GM10266 (cell line): ENCODE measurements at regions not wholly inside any gene's neighbourhood (a gene's known extent, or its start where the extent isn't known, plus 50 kb on each side); places are given as distances from the start of the nearest gene placed in this dataset.

Experiments
- DNase-seq: peaks from one replicate; pipeline ENCODE4 v3.0.0; 2012; ENCODE audit errors: extremely low spot score
- TF ChIP-seq, protein P1 (sequence below): IDR thresholded peaks from 2 replicates; pipeline ENCODE4 v1.5.1; 2012; ENCODE audit warnings: mild to moderate bottlenecking, low read depth; ENCODE audit not compliant: control insufficient read depth, insufficient read depth; ENCODE audit errors: missing control alignments

DNA sequence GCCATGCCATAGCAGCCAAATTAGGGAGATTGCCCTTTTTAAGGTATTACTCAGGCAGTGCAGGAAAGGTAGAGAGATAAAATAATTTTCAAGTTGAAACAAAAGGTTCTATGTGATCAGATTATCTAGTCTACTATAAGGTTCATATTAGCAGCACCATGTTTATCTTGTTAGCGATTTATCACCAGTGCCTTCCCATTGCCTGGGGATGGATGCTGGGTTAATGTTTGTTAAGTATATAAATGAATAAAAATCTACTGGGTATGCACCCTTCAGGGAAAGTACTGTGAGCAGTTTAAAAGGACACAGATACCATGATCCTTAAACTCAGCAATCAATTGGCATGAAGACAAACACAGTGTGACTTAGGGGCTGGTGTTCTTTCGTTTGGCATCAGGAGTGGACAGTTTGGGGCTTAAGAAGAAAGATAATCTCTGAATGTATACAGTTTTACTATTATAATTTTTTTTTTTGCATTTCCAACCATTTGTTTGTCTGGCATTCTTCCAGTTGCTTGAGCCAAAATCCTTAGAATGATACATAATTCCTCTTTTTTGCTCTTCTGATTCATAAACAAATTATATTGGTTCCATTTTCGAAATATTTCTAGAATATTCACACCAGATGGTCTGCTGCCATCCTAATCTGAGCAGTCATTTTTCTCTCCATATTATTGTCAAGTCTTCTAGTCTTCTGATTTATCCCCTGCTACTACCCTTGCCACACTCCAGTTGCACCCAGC lies 512.8 kb upstream of the SLC8A1 start:
- TF ChIP-seq, protein P1, sequence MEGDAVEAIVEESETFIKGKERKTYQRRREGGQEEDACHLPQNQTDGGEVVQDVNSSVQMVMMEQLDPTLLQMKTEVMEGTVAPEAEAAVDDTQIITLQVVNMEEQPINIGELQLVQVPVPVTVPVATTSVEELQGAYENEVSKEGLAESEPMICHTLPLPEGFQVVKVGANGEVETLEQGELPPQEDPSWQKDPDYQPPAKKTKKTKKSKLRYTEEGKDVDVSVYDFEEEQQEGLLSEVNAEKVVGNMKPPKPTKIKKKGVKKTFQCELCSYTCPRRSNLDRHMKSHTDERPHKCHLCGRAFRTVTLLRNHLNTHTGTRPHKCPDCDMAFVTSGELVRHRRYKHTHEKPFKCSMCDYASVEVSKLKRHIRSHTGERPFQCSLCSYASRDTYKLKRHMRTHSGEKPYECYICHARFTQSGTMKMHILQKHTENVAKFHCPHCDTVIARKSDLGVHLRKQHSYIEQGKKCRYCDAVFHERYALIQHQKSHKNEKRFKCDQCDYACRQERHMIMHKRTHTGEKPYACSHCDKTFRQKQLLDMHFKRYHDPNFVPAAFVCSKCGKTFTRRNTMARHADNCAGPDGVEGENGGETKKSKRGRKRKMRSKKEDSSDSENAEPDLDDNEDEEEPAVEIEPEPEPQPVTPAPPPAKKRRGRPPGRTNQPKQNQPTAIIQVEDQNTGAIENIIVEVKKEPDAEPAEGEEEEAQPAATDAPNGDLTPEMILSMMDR: no peak
- DNase-seq: no peak

DNA sequence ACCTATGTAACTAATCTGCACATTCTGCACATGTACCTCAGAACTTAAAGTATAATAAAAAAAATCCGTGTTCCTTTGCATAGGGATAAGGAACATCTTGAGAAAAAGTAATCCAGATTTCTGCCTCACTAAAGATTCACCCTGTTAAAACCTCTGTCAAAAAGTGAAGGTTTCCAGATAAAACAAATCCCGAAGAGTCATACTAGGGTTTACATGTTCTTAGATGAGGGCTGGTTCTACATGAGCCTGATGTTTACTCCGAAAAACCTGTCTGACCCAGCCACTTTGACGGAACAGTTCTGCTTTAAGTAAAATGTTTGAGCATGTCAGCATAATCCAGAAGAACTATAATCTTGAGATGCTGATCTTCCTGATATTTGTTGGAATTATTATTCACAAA lies 515.6 kb upstream of the SLC8A1 start:
- TF ChIP-seq, protein P1: no peak
- DNase-seq: no peak

DNA sequence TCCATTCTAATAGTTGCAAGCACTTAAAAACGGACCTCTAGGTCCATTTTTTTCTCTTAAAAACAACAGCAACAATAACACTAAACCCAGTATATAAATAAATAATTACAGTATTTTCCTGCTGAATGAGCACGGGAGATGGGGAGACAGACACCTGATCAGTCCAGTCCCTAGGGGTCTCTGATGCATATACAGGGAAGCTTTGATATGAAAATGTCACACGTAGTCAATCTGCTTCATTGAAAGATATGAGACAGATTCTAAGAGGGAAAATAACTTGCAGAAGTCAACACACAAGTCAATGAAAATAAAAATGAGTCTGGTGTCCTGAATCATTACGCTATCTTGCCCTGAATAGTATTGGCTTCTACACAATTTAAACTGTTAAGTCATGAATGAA lies 523.3 kb upstream of the SLC8A1 start:
- TF ChIP-seq, protein P1: no peak
- no peak for DNase-seq

DNA sequence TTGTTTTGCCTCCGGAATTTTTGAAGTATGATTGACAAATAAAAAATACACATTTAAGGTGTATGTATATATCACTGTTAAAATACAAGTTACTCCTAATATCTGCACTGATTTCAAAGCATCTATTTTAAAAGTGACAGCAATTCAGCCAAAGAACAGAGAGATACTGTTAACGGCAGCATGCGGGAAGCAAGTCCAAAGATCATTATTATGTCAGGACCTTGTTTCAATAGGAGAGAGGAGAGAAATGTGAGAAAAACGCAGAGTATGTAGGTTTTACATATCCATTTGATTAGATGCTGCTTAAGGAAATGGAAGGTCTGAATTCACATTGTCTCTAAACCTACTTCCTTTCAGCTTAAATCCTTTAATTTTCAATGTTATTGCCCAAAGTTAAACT lies 545.5 kb upstream of the SLC8A1 start:
- TF ChIP-seq, protein P1: no peak

DNA sequence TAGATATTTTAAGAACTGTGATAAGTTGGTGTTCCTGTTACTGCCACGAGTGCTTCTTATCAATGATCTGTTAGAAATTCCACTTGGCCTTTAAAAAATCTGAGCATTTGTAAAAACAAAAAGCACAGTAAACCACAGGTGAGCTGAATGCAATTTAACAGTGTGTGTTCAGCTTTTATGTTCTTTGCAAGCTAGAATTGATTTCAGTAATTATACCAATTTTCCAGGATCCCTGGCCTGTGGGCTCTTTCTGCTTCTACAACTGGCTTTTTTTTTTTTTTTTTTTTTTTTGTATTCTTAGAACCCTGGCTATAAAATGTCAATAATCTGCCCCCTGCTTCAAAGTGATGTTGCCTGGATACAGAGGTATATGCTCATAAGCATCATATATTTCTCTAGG lies 548.5 kb upstream of the SLC8A1 start:
- TF ChIP-seq, protein P1: no peak

More for the DNA sequence above, 545.5 kb upstream of the SLC8A1 start:
- no peak for DNase-seq

DNA sequence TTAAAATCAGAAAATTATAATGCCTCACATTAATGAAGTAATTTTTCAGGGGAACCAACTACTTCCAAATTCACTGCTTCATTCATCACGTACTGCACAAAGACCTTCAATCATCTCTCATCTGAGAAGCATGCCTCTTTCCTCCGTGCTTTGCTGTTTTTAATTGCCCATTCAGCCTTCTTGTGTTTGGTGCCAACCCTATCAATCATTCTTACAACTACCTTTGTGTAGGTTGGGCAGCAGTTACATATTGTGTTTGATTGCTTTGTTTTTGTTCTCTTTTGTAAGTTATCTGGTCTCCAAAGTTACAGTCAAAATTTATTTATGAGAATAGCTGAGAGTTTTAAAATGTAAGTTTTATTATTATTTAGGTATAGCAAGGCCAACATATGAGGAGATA lies 549.0 kb upstream of the SLC8A1 start:
- DNase-seq: no peak
- TF ChIP-seq, protein P1: no peak

More for the DNA sequence above, 548.5 kb upstream of the SLC8A1 start:
- no peak for DNase-seq

DNA sequence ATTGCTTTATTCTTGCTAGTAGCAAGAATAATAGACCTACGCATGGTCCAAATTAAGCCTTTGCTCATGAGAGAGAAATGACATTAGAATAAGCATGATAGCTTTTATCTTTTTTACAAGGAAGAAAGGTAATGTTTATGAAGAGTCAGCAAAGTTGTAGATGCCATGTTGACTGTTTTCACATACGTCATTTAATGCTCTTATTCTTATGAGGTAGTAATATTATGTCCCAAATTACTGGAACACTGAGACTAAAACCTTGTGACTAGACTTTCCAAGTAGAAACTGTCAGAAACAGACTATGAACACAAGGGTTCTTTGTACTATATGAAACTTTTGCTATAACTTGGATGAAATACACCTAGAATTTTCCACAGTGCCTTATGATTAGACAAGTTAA lies 552.8 kb upstream of the SLC8A1 start:
- TF ChIP-seq, protein P1: no peak
- no peak for DNase-seq
